Hematopoietic multipotent progenitor cell treated with erythropoietin and hydrocortisone succinate and interleukin-3 and kit ligand, for 15 days (in vitro differentiated cells): ENCODE measurements at regions not wholly inside any gene's neighbourhood (a gene's known extent, or its start where the extent isn't known, plus 50 kb on each side); places are given as distances from the start of the nearest gene placed in this dataset.

Experiments used
- DNase-seq: peaks from one replicate; pipeline ENCODE4 v3.0.0-alpha.2; 2015; ENCODE audit warnings: low spot score

DNA sequence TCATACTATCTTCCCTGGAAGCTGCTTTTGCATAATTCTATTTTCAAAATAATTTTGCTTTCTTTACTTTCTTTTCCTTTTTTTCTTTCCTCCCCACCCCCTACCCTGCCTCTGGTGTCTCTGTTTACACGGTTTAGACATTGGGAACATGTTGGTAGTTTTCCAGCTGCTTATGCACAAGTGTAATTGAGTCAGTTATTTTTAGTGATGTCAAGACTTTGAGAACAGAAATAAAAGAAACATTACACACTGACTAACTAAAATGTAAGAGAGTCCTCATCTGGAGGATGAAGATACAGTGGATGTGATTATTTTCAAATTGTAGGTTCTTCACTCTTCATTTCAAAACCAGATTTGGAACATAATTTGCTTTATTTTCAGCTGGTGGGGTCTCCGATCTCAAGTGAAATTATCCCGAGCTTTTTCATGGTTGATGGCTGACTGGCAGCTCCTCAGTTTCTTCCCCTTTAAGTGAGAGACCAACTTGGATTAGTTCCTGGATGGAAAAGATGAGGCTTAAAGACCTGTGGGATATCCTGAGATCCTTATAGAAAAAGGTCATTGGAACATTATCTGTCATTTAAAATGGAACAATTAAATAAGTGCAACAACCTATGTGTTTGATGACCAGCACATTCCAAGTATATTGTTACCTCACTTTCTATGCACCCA lies 154.4 kb upstream of the ZNF462 start:
- no peak for DNase-seq

- no peak for DNase-seq
Measured at GRCh38 chr9:106712279-106712678, 150.7 kb upstream of the ZNF462 start.

- no peak for DNase-seq
Measured at GRCh38 chr9:106713206-106713605, 149.8 kb upstream of the ZNF462 start.

DNA sequence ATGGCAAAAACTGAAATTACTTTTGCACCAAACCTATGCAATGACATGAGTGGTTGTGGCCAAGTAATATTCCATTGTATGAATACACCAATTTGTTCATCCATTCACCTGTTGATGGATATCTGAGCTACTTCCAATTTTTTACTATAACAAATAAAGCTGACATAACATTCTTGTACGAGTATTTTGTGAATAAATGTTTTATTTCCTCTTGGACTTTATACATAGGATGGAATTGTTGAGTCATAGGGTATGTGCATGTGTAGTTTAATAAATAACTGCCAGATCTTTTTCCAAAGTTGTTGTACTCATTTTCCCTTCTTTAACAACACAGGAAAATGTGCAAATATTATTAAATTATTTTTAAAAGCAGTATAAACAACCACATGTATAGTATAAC lies 146.1 kb upstream of the ZNF462 start:
- DNase-seq, result no peak

DNA sequence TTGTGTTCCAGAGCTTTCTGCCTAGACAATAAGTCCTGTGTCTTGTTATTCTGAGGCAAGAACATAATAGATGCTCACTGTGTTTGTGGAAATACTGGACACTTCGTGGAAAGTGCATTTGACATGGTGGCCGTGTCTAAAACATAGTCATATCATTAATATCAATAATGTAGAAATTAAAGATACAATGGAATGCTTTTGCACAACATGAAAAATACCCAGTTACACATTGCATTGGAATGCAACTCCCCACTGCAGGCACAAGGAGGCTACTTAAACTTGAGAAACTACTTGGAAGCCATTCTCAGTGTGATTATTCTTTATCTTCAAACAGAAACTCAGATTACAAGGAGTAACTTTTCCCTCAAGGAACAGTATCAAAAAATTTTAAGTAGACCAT lies 145.3 kb upstream of the ZNF462 start:
- no peak for DNase-seq

DNA sequence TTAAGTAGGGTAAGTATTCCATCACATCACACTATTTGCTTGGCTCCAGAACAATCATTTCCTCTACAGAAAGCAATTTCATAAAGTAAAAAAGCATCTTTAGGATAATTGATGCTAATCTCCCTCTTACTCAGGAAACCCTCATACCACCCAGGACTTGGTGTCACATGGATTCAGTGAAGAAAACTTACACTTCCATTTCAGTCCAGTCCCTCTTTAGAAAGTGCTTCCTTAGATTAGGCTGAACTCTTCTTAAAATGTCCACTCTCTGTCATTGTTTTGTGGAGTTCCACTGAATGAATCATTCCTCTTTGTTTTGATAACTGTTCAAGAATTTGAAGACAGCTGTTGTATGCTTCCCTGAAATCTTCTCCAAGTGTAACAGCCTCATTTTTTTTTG lies 144.0 kb upstream of the ZNF462 start:
- DNase-seq, result no peak

- DNase-seq, result no peak
Measured at GRCh38 chr9:106722051-106722753, 140.8 kb upstream of the ZNF462 start.

- DNase-seq, result no peak
Measured at GRCh38 chr9:106723926-106724325, 139.0 kb upstream of the ZNF462 start.

DNA sequence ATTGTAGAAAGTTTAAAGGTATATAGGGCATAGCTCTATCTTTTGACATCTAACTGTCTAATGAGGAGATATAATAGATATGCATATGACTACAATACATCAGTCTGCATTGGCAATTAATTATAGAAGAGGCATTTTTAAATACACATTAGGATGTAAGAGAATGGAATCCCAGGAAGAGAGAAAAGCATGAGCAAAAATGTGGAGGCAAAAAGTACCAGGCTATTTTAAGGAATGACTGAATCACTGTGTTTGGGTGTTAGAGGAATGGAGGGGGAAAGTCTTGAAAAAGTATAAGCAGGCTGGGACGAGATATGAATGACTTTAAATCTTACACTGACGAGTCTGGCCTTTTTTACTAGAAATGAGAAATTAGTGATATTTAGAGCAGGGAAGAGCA lies 138.4 kb upstream of the ZNF462 start:
- DNase-seq, result no peak

DNA sequence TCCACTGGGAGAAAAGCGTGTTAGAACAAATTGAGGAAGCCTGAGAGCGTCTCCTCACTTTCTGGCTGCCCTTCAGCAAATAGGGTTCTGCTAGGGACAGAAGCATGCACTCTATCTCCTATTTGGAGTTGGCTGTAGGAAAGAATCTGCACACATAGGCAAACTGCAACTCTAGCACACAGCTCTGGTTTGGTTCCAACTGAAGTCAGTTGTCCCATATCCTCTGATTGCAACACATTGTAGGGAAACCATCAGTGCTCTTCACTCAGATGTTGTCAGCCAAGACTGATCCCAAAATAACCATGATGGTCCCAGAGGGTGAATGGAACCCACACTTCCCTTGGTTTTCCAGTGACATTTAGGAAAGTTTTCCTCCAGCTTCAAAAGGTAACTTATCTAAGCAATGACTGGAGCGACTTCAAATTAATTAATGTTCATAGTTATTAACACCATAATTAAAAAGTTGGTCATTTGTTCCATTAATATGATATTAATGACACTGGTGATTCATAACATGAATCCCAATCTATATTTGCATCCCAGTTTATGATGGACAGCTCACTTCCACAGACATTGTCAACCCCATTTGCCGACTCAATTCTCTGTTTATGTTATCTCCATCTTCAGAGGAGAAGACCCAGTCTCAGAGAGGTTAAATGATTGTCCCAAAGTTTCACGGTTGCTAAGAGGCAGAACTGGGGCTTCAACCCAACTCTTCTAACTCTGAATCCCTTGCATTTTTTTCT lies 136.7 kb upstream of the ZNF462 start:
- DNase-seq, result no peak

DNA sequence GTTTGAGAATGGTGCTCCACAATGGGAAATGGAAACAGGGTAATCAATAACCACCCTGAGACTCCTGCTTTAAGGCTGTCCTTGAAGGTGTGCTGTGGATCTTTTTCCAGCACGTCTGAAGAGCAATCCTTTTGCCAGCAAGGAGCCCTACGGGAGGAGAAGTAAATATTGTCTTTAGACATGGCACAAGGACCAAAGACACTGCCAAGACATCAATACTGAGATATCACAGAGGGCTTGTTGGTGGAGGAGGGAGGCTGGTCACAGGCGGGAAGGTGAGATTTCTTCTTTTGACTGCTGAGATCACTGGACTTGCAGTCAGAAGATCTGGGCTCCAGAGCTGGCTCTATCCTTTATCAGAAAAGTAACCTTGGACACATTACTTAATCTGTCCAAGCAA lies 135.0 kb upstream of the ZNF462 start:
- no peak for DNase-seq

DNA sequence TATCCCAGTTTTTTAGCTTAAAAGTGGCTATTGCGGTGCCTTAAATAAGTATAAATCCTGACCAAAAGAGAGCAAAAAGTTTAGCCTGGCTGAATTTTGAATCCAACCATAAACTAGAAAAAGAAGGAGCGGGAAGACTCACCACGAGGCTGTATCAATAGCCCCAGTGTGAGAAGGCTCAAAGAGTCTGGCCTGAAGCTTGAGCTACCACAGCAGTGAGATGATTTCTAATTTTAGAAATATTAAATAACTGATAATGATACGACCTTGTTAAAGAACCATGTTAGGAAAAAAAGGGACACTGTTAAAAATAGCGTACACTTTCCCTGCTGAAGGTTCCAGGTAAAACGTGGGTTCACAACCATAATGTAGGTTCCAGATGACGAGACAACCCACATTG lies 134.1 kb upstream of the ZNF462 start:
- no peak for DNase-seq

DNA sequence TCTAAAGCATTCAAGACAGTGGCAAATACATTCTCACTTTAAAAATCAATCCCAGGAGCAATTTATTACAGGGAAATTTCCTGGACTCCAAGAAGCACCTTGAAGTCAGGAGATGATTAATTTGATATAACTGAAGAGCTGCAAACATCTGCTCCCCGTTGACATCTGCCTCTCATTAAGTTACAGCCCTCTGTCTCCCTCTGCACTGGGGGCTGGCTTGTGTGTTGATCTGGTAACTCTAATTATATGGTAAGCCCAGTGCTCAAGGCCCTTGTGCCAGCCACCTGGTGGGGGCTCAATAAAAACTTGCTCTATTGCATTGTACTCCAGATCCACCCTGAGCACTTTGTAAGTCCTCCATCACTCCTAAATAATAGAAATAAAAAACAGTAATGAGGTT lies 131.1 kb upstream of the ZNF462 start:
- no peak for DNase-seq

DNA sequence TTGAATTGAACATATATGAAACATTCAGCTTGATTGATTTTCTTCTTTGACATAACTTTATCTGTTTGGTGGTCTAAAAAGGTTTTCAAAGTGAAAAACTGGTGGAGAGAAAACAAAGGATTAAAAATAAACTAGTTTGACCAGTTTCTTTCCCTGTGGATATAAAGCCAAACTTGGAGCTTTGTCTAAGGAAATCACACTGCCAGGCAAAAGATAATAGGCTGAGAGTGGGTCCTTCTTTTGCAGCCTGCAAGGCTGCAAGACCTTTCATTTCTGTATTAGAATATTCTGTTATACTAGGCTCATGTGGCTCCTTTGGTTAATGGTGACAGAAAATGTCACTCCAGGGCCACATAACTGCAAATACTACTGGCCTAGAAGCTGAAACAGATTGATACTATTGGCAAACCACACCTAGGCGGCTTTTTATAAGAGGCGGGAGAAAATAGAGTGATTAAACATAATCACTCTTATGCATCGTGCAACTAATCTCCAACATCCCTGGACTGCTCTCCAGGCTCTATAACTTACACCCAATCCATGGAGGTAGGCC lies 129.1 kb upstream of the ZNF462 start:
- DNase-seq, result no peak

- no peak for DNase-seq
Measured at GRCh38 chr9:106737516-106737915, 125.5 kb upstream of the ZNF462 start.

GRCh38 chr9:106738109-106738508 lies 124.9 kb upstream of the ZNF462 start:
- no peak for DNase-seq

- no peak for DNase-seq
Measured at GRCh38 chr9:106745457-106745856, 117.5 kb upstream of the ZNF462 start.

- DNase-seq, result no peak
Measured at GRCh38 chr9:106745876-106746275, 117.1 kb upstream of the ZNF462 start.

DNA sequence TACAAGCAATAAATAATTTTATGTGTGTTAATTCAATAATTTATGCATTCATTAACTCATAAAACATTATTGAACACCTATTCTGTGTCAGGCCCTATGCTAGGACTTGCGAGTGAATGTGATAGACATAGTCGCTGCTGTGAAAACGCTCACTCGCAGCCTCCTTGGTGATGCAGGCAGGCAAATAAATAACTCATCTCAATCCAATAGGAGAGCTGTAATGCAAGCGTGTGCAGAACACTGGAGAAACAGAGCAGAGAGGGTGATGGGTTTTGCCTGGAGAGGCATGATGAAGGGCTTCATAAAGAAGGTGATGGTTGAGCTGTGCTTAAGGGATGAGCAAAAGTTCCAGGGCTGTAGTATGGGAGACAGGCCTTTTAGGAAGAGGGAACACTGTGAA lies 111.3 kb upstream of the ZNF462 start:
- no peak for DNase-seq

GRCh38 chr9:106752581-106752980 lies 110.4 kb upstream of the ZNF462 start:
- DNase-seq, result no peak

- no peak for DNase-seq
Measured at GRCh38 chr9:106753155-106753671, 109.8 kb upstream of the ZNF462 start.

DNA sequence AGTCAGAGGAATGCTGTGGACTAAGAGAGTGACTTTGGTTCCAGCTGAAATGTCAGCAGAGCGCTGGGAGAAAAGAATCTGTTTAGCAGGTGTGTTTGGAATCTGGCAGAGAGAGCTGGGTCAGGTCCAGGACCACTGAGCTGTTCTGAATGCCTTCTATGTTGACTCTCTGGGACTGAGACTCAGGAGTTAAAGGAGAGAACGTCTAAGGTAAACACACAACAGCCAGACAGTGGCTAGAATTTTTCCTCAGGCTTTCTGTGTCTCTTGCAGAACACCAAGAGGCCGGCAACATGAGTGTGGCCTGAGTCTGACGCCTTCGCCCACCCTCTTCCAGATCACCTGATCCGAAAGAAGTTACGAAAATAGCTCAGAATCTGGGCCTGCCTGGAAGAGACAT lies 107.2 kb upstream of the ZNF462 start:
- DNase-seq, result no peak

- DNase-seq, result no peak
Measured at GRCh38 chr9:106757514-106757913, 105.5 kb upstream of the ZNF462 start.
